GM12878 (cell line): ENCODE measurements at regions not wholly inside any gene's neighbourhood (a gene's known extent, or its start where the extent isn't known, plus 50 kb on each side); places are given as distances from the start of the nearest gene placed in this dataset.

Source experiments
- BACH1 ChIP-seq: fragments of 450-650 bp; IDR thresholded peaks from 2 replicates; pipeline ENCODE4 v1.6.1; 2017; ENCODE audit warnings: mild to moderate bottlenecking, borderline replicate concordance
- BHLHE40 ChIP-seq, 2 experiments: fragments of 450-650 bp in 1 of 2; IDR thresholded peaks; 2 replicates each; pipeline ENCODE4 v1.6.1; 2011 to 2017; ENCODE audit warnings: low read depth in 2 of 2, borderline replicate concordance in 1 of 2, improper control_type of control experiment in 1 of 2, low read length in 1 of 2, mild to moderate bottlenecking in 1 of 2
- CTCF ChIP-seq, 3 experiments: IDR thresholded peaks in 2 of 3; conservative IDR thresholded peaks in 1 of 3; 2 replicates each; pipeline ENCODE4 v1.5.1; 2011; ENCODE audit warnings: low read depth in 3 of 3, low read length in 3 of 3, mild to moderate bottlenecking in 3 of 3, control low read depth in 2 of 3, moderate library complexity in 2 of 3, inconsistent platforms in 1 of 3, mixed read lengths in 1 of 3; ENCODE audit not compliant: control insufficient read depth in 2 of 3, insufficient read depth in 1 of 3; ENCODE audit errors: extremely low read depth in 1 of 3
- EZH2 ChIP-seq: IDR thresholded peaks from 2 replicates; pipeline ENCODE4 v1.6.1; 2012; ENCODE audit warnings: low read depth, mild to moderate bottlenecking, control low read depth, inconsistent platforms, low read length, borderline replicate concordance; ENCODE audit not compliant: control insufficient read depth
- FOXK2 ChIP-seq: fragments of 450-650 bp; IDR thresholded peaks from 2 replicates; pipeline ENCODE4 v1.6.1; 2017; ENCODE audit warnings: mild to moderate bottlenecking, moderate library complexity
- IKZF1 ChIP-seq: fragments of 450-650 bp; conservative IDR thresholded peaks from 2 replicates; pipeline ENCODE4 v1.6.1; 2017; ENCODE audit warnings: antibody characterized with exemption, mild to moderate bottlenecking
- KDM1A ChIP-seq: fragments of 200-600 bp; sonication (generic); IDR thresholded peaks from 2 replicates; pipeline ENCODE4 v1.6.1; 2016; ENCODE audit warnings: borderline replicate concordance
- POLR2A ChIP-seq: IDR thresholded peaks from 2 replicates; pipeline ENCODE4 v1.6.1; 2011; ENCODE audit warnings: low read depth, mild to moderate bottlenecking, low read length
- POLR2AphosphoS5 ChIP-seq: IDR thresholded peaks from 2 replicates; pipeline ENCODE4 v1.6.1; 2011; ENCODE audit warnings: mild to moderate bottlenecking, low read length, inconsistent platforms
- RAD21 ChIP-seq: IDR thresholded peaks from 2 replicates; pipeline ENCODE4 v1.6.1; 2011; ENCODE audit warnings: mild to moderate bottlenecking, low read depth, low read length, moderate library complexity; ENCODE audit not compliant: insufficient read depth
- SREBF1 ChIP-seq: IDR thresholded peaks from 2 replicates; pipeline ENCODE4 v1.6.1; 2012; ENCODE audit warnings: mild to moderate bottlenecking, low read length
- USF2 ChIP-seq: IDR thresholded peaks from 2 replicates; pipeline ENCODE4 v1.6.1; 2011; ENCODE audit warnings: low read depth, low read length, improper control_type of control experiment, borderline replicate concordance
- YY1 ChIP-seq: IDR thresholded peaks from 2 replicates; pipeline ENCODE4 v1.6.1; 2011; ENCODE audit warnings: low read depth, mild to moderate bottlenecking, low read length
- ZNF384 ChIP-seq: IDR thresholded peaks from 2 replicates; pipeline ENCODE4 v1.6.1; 2012; ENCODE audit warnings: low read depth, mild to moderate bottlenecking, low read length, improper control_type of control experiment, borderline replicate concordance

- TF ChIP-seq CTCF (IDR thresholded peaks at IDR 0.05 in 2 of 3, conservative IDR thresholded peaks at IDR 0.05 in 1 of 3; ENCODE audit: control insufficient read depth in 2 of 3, extremely low read depth in 1 of 3, insufficient read depth in 1 of 3, low read depth in 3 of 3, low read length in 3 of 3) (no peak), USF2 (no peak), IKZF1 (no peak), POLR2A (no peak), EZH2 (no peak), POLR2AphosphoS5 (no peak), BACH1 (no peak), SREBF1 (no peak), ZNF384 (no peak), YY1 (no peak), RAD21 (no peak), BHLHE40 (IDR thresholded peaks at IDR 0.05; ENCODE audit: borderline replicate concordance in 1 of 2, low read depth in 2 of 2, low read length in 1 of 2) (no peak), KDM1A (no peak), FOXK2 (no peak)
These were observed 232.4 kb downstream of the ESM1 start for GRCh38 chr5:54753034-54753433.
